GM06990 (cell line): ENCODE measurements at regions not wholly inside any gene's neighbourhood (a gene's known extent, or its start where the extent isn't known, plus 50 kb on each side); places are given as distances from the start of the nearest gene placed in this dataset.

Source experiments
- DNase-seq: peaks from one replicate; pipeline ENCODE4 v3.0.0-alpha.2; 2011; ENCODE audit not compliant: insufficient read length; ENCODE audit errors: extremely low read depth
- H3K27me3 ChIP-seq: replicated peaks from 2 replicates; pipeline ENCODE4 v1.6.0; 2011; ENCODE audit warnings: low read length; ENCODE audit not compliant: control insufficient read depth, insufficient read depth
- H3K36me3 ChIP-seq: 2 replicates; pipeline ENCODE4 v1.5.1; 2011; ENCODE audit warnings: low read length; ENCODE audit not compliant: control insufficient read depth, insufficient read depth
- H3K4me3 ChIP-seq: replicated peaks from 2 replicates; pipeline ENCODE4 v1.5.1; 2011; ENCODE audit warnings: low read depth, mild to moderate bottlenecking, control low read depth, low read length
- TF ChIP-seq, protein P1 (sequence below): IDR thresholded peaks from 2 replicates; pipeline ENCODE4 v1.5.1; 2011; ENCODE audit warnings: low read length, control low read depth, mild to moderate bottlenecking, inconsistent platforms; ENCODE audit not compliant: insufficient read depth, poor library complexity, severe bottlenecking

DNA sequence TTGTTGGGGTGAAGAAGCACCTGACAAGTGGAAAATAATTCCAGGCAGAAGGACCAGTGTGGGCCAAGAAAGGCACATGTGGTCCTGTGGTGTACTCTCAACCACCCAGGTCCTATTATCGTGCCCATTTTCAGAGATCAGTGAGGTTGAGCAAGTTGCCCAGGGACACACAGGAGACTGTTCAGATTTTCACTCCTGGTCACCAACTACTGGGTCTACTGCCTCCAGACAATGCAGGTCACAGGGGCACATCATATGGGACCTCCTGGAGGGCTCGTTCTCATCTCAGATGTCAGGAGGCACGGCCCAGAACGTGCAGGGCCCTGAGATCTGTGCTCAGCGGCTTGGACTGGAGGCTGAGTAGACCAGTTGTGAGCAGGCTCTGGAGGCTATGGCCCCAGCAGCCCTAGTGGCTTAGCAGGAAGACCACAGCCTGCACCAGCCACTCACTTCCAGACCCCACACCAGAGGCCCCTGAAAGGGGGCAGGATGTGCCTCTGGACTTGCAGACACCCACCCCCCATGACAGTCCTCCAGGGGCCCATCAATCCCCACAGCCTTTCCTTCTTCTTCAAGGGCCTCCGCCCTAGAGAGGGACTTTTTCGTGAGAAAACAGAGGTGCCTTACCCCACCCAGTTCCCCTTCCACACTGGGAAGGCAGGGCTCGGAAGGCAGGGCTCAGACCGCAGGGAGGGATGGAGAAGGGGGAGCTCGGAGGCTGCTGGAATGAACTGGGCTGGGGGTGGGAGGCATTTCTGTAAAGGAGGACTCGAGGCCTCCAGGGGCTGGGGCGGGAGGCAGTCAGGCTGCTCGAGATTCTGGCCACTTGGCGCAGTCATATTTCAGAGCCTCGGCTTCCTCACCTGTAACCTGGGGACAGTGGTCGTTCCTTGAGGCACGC is 82.7 kb upstream of the NEURL1B start:
- Histone ChIP-seq H3K27me3 (peaks cover 7% of the 10 kb centered on the region), H3K4me3 (no peak overlapping the region), H3K36me3 (no peaks in the 10 kb centered on the region)
- DNase-seq = no peak
- TF ChIP-seq, protein P1, sequence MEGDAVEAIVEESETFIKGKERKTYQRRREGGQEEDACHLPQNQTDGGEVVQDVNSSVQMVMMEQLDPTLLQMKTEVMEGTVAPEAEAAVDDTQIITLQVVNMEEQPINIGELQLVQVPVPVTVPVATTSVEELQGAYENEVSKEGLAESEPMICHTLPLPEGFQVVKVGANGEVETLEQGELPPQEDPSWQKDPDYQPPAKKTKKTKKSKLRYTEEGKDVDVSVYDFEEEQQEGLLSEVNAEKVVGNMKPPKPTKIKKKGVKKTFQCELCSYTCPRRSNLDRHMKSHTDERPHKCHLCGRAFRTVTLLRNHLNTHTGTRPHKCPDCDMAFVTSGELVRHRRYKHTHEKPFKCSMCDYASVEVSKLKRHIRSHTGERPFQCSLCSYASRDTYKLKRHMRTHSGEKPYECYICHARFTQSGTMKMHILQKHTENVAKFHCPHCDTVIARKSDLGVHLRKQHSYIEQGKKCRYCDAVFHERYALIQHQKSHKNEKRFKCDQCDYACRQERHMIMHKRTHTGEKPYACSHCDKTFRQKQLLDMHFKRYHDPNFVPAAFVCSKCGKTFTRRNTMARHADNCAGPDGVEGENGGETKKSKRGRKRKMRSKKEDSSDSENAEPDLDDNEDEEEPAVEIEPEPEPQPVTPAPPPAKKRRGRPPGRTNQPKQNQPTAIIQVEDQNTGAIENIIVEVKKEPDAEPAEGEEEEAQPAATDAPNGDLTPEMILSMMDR = no peak

DNA sequence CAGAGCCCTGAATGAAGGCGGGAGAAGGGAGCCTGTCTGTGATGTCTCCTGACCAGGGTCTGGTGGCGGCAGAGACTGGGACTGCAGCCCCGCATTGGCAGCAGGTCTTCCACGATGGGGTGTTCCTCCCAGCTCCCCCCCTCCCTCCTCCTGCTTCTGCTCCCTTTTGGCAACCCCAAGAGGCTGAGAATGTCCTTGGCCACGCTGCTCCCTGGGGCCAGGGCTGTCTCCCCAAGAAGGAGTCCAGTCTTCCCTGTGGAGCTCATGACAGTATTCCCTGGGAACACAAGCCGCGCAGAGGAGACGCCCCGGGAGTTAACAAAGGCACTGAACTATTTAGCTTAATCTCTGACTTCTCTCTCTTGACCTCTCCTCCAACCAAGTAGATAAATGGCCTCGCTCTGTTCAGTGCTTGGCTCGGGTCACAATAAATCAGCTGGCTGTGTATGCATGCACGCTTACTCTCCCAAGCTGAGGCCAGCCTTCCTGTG is 84.0 kb upstream of the NEURL1B start:
- TF ChIP-seq, protein P1 = no peak
- no peak overlapping the region for H3K4me3 ChIP-seq
- no peak for DNase-seq
- H3K27me3 ChIP-seq = peaks cover 7% of the 10 kb centered on the region; the same call in 1 of the 2 replicates
- H3K36me3 ChIP-seq = no peaks in the 10 kb centered on the region

- H3K27me3 ChIP-seq = peaks cover 7% of the 10 kb centered on the region; the same call in 1 of the 2 replicates
- DNase-seq = no peak
These were observed 84.8 kb upstream of the NEURL1B start for GRCh38 chr5:172556262-172556661.

DNA sequence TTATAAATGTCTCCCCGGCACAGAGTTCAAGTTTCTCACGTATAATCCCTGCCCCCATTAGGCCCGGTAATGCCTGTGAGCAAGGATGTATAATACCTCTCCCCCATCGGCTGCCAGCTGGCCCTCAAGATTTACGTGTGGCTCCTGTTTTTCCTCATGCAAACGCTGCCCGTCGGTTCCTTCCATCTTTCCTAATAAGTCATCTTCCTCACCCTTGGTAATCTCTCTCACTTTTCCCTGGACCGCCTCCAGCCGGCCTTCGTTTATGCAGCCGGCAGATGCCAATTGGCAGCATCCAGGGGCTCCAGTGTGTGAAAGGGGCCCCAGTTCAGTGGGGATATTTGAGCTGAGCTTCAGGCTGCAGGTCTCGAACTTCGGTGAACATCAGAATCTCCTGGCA is 86.5 kb upstream of the NEURL1B start:
- TF ChIP-seq, protein P1 = no peak

More at GRCh38 chr5:172556262-172556661, 84.8 kb upstream of the NEURL1B start:
- TF ChIP-seq, protein P1 = no peak
- H3K4me3 ChIP-seq = no peak overlapping the region
- H3K36me3 ChIP-seq = no peaks in the 10 kb centered on the region

GRCh38 chr5:172553903-172554302 is 87.2 kb upstream of the NEURL1B start:
- Histone ChIP-seq H3K27me3 (peaks cover 7% of the 10 kb centered on the region; the same call in 1 of the 2 replicates), H3K36me3 (no peaks in the 10 kb centered on the region), H3K4me3 (no peak overlapping the region)
- TF ChIP-seq, protein P1 = no peak
- DNase-seq = no peak

More for the DNA sequence above, 86.5 kb upstream of the NEURL1B start:
- peaks cover 7% of the 10 kb centered on the region; the same call in 1 of the 2 replicates for H3K27me3 ChIP-seq
- no peaks in the 10 kb centered on the region for H3K36me3 ChIP-seq
- no peak for DNase-seq
- no peak overlapping the region for H3K4me3 ChIP-seq
